ENCODE measurements at regions not wholly inside any gene's neighbourhood (a gene's known extent, or its start where the extent isn't known, plus 50 kb on each side); places are given as distances from the start of the nearest gene placed in this dataset.

- no peak for DNase-seq
Observed at GRCh38 chr1:4916610-4917009, 262.2 kb downstream of the AJAP1 start.

- DNase-seq, result no peak
Observed at GRCh38 chr1:4915154-4915553, 260.7 kb downstream of the AJAP1 start.

GRCh38 chr1:4908486-4908885 is 254.1 kb downstream of the AJAP1 start:
- no peak for DNase-seq

- DNase-seq, result no peak
Observed at GRCh38 chr1:4894566-4894965, 240.2 kb downstream of the AJAP1 start.

GRCh38 chr1:4880626-4881025 is 226.2 kb downstream of the AJAP1 start:
- no peak for DNase-seq

GRCh38 chr1:4877426-4877825 is 223.0 kb downstream of the AJAP1 start:
- no peak for DNase-seq

- DNase-seq, result no peak
Observed at GRCh38 chr1:4871373-4871772, 217.0 kb downstream of the AJAP1 start.

GRCh38 chr1:4868521-4868920 is 214.1 kb downstream of the AJAP1 start:
- no peak for DNase-seq

- DNase-seq, result no peak
Observed at GRCh38 chr1:4856396-4856795, 202.0 kb downstream of the AJAP1 start.

- DNase-seq, result no peak
Observed at GRCh38 chr1:4854367-4854766, 200.0 kb downstream of the AJAP1 start.

- DNase-seq, result no peak
Observed at GRCh38 chr1:4853904-4854303, 199.5 kb downstream of the AJAP1 start.

GRCh38 chr1:4851385-4852065 is 197.1 kb downstream of the AJAP1 start:
- DNase-seq, result no peak

GRCh38 chr1:4848431-4848830 is 194.0 kb downstream of the AJAP1 start:
- no peak for DNase-seq

GRCh38 chr1:4847711-4848110 is 193.3 kb downstream of the AJAP1 start:
- DNase-seq, result no peak

Data from NK-92 treated with Interleukin-12 subunit alpha and Interleukin-12 subunit beta, amount 100 ng/mL, for 24 hours (cell line).